H1 (cell line): ENCODE measurements at regions not wholly inside any gene's neighbourhood (a gene's known extent, or its start where the extent isn't known, plus 50 kb on each side); places are given as distances from the start of the nearest gene placed in this dataset.

ENCODE experiments used
- CHD7 ChIP-seq: fragments of 300-600 bp; sonication (generic); IDR thresholded peaks from 2 replicates; pipeline ENCODE4 v1.7.1; 2012; ENCODE audit warnings: low read length, moderate library complexity, mild to moderate bottlenecking, inconsistent platforms; ENCODE audit not compliant: insufficient replicate concordance

DNA sequence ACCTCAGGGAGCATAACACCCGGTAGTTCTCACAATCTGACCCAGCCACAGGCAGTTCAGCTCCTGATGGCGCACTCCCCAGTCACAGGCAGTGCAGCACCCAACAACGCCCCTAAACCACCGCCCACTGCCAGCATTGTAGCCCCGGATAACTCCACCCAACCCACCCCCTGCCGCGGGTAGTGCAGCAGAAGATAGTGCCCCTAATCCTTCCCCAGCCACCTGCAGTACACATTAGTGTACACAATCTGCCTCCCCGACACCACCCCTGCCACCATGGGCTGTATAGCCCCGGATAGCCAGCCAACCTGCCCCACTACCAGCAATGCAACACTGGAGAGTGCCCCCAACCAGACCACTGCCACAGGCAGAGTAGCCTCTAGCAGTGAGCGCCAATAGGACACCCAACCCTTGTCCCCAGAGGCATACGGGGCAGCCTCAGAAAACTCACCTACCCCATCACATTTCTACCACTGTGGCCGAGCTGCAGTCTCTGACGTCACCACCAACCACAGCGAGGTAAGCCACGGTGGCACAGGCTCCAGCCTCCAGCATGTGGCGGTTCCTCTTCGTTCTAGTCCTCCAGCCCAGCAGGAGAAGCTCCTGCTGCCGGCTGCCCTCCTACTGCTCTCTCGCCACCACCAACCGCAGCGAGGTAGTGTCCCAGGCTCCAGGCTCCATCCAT is 877.3 kb downstream of the KCNJ18 start (continued):
- no peak for TF ChIP-seq CHD7
